OCI-LY1 (cell line): ENCODE measurements at regions not wholly inside any gene's neighbourhood (a gene's known extent, or its start where the extent isn't known, plus 50 kb on each side); places are given as distances from the start of the nearest gene placed in this dataset.

ENCODE experiments used
- H2AFZ ChIP-seq: fragments of 200-600 bp; sonication (generic), shearing (Covaris generic); 2 replicates; pipeline ENCODE4 v1.6.0; 2014; ENCODE audit warnings: antibody characterized with exemption, mild to moderate bottlenecking, low read length
- H3F3A ChIP-seq: fragments of 200-600 bp; sonication (generic), shearing (Covaris generic); 2 replicates; pipeline ENCODE4 v1.6.0; 2014; ENCODE audit warnings: mild to moderate bottlenecking, antibody characterized with exemption, low read length, moderate library complexity; ENCODE audit not compliant: insufficient read depth
- H3K27ac ChIP-seq: fragments of 200-600 bp; sonication (generic); 2 replicates; pipeline ENCODE4 v1.5.1; 2014; ENCODE audit warnings: low read length, mixed run types, mild to moderate bottlenecking, low read depth; ENCODE audit not compliant: poor library complexity, severe bottlenecking
- H3K27me3 ChIP-seq: fragments of 200-600 bp; sonication (generic); 2 replicates; pipeline ENCODE4 v1.6.0; 2014; ENCODE audit warnings: antibody characterized with exemption, mild to moderate bottlenecking, low read length, moderate library complexity; ENCODE audit not compliant: insufficient read depth
- H3K36me3 ChIP-seq: fragments of 200-600 bp; sonication (generic); 2 replicates; pipeline ENCODE4 v1.6.1; 2014; ENCODE audit warnings: mild to moderate bottlenecking, antibody characterized with exemption, low read length, moderate library complexity, mixed read lengths; ENCODE audit not compliant: insufficient read depth
- H3K4me1 ChIP-seq: fragments of 200-600 bp; sonication (generic); 2 replicates; pipeline ENCODE4 v1.5.1; 2014; ENCODE audit warnings: mild to moderate bottlenecking, low read length, moderate library complexity; ENCODE audit not compliant: insufficient read depth, severe bottlenecking
- H3K4me2 ChIP-seq: fragments of 200-600 bp; sonication (generic), shearing (Covaris generic); 2 replicates; pipeline ENCODE4 v1.6.1; 2014; ENCODE audit warnings: low read length
- H3K4me3 ChIP-seq: fragments of 200-600 bp; sonication (generic); 2 replicates; pipeline ENCODE4 v1.5.1; 2014; ENCODE audit warnings: low read length, low read depth, mild to moderate bottlenecking, mixed read lengths; ENCODE audit not compliant: poor library complexity, severe bottlenecking
- H3K79me2 ChIP-seq: fragments of 200-600 bp; shearing (Covaris generic); 2 replicates; pipeline ENCODE4 v1.6.1; 2016; ENCODE audit warnings: mixed run types, low read length, mixed read lengths; ENCODE audit not compliant: insufficient read depth
- H3K9ac ChIP-seq: fragments of 200-600 bp; sonication (generic), shearing (Covaris generic); 2 replicates; pipeline ENCODE4 v1.6.1; 2014; ENCODE audit warnings: mild to moderate bottlenecking, low read length, mixed read lengths
- H3K9me2 ChIP-seq: fragments of 200-600 bp; sonication (generic), shearing (Covaris generic); 2 replicates; pipeline ENCODE4 v1.6.1; 2014; ENCODE audit warnings: low read depth, mild to moderate bottlenecking, low read length, mixed read lengths
- H3K9me3 ChIP-seq: fragments of 200-600 bp; shearing (Covaris generic); 2 replicates; pipeline ENCODE4 v1.6.1; 2014; ENCODE audit warnings: low read length, mixed read lengths
- H4K20me1 ChIP-seq: fragments of 200-600 bp; sonication (generic), shearing (Covaris generic); 2 replicates; pipeline ENCODE4 v1.6.0; 2016; ENCODE audit warnings: mild to moderate bottlenecking, low read length; ENCODE audit not compliant: insufficient read depth
- CTCF ChIP-seq: fragments of 200-600 bp; sonication (generic), shearing (Covaris generic); IDR thresholded peaks from 2 replicates; pipeline ENCODE4 v1.5.1; 2017; ENCODE audit warnings: mild to moderate bottlenecking, antibody characterized with exemption, low read length, moderate library complexity, mixed read lengths
- EZH2 ChIP-seq: fragments of 200-600 bp; sonication (generic), shearing (Covaris generic); IDR thresholded peaks from 2 replicates; pipeline ENCODE4 v1.8.0; 2017; ENCODE audit warnings: borderline replicate concordance, mixed run types, mild to moderate bottlenecking, antibody characterized with exemption, low read length, moderate library complexity, mixed read lengths

DNA sequence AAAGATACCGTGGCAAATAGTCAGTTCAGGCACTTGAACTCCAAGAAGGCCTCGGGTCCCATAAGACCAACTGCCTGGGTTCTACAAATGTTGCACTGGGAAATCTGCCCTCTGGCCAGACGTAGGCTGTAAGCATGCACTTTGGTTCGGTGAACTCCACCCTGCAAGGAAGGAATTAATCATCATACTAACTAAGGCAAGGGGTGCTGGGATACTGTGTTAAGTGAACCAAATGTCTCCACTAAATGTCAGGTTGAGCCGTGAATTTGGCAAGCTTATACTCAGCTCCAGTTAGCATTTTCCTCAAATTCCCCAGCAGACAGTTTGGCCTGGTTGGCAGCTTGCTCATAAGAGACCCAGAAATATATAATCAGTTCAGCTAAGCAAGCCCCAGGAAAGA lies 385.9 kb downstream of the GPATCH2 start:
- TF ChIP-seq CTCF = no peak
- TF ChIP-seq EZH2 = no peak
- Histone ChIP-seq H3K9me2 (no peaks in the 10 kb centered on the region), H3K36me3 (no peaks in the 10 kb centered on the region), H4K20me1 (no peaks in the 10 kb centered on the region), H3F3A (no peaks in the 10 kb centered on the region), H3K4me3 (no peak overlapping the region), H2AFZ (no peak overlapping the region), H3K9me3 (no peaks in the 10 kb centered on the region), H3K79me2 (no peaks in the 10 kb centered on the region), H3K9ac (no peak overlapping the region), H3K4me1 (no peaks in the 10 kb centered on the region), H3K27ac (no peak overlapping the region), H3K4me2 (no peak overlapping the region), H3K27me3 (no peaks in the 10 kb centered on the region; the same call in 1 of the 2 replicates)

GRCh38 chr1:217240656-217241055 lies 390.2 kb downstream of the GPATCH2 start:
- Histone ChIP-seq H3K4me3 (no peak overlapping the region), H3K79me2 (no peaks in the 10 kb centered on the region), H3K36me3 (no peaks in the 10 kb centered on the region), H3K9me2 (no peaks in the 10 kb centered on the region), H3F3A (no peaks in the 10 kb centered on the region), H3K4me2 (no peak overlapping the region), H4K20me1 (no peaks in the 10 kb centered on the region), H3K4me1 (no peaks in the 10 kb centered on the region), H3K9me3 (no peaks in the 10 kb centered on the region), H2AFZ (no peak overlapping the region), H3K27me3 (no peaks in the 10 kb centered on the region; the same call in 1 of the 2 replicates), H3K27ac (no peak overlapping the region), H3K9ac (no peak overlapping the region)
- TF ChIP-seq EZH2 (no peak), CTCF (no peak)

- Histone ChIP-seq H3K4me3 (no peak overlapping the region), H3K79me2 (no peaks in the 10 kb centered on the region), H3F3A (no peaks in the 10 kb centered on the region), H3K36me3 (no peaks in the 10 kb centered on the region), H3K4me1 (no peaks in the 10 kb centered on the region), H4K20me1 (no peaks in the 10 kb centered on the region), H2AFZ (no peak overlapping the region), H3K9ac (no peak overlapping the region), H3K9me2 (no peaks in the 10 kb centered on the region), H3K4me2 (no peak overlapping the region), H3K27me3 (no peaks in the 10 kb centered on the region), H3K27ac (no peak overlapping the region), H3K9me3 (no peaks in the 10 kb centered on the region)
- no peak for TF ChIP-seq EZH2
- no peak for TF ChIP-seq CTCF
Observed at GRCh38 chr1:217238945-217239344, 391.9 kb downstream of the GPATCH2 start.
